BE2C (cell line): ENCODE measurements at regions not wholly inside any gene's neighbourhood (a gene's known extent, or its start where the extent isn't known, plus 50 kb on each side); places are given as distances from the start of the nearest gene placed in this dataset.

ENCODE experiments used
- DNase-seq: peaks from one replicate; pipeline ENCODE4 v3.0.0-alpha.2; 2020
- H3K27me3 ChIP-seq: fragments of 250-450 bp; sonication (Bioruptor Pico); 2 replicates; pipeline ENCODE4 v1.5.1; 2020; ENCODE audit warnings: mild to moderate bottlenecking
- H3K36me3 ChIP-seq: fragments of 250-450 bp; sonication (Bioruptor Pico); 2 replicates; pipeline ENCODE4 v1.5.1; 2020; ENCODE audit warnings: mild to moderate bottlenecking
- H3K4me1 ChIP-seq: fragments of 250-450 bp; sonication (Bioruptor Pico); 2 replicates; pipeline ENCODE4 v1.5.1; 2020
- H3K4me3 ChIP-seq: 2 replicates; pipeline ENCODE4 v1.5.1; 2011; ENCODE audit warnings: low read depth, low read length
- H3K9me3 ChIP-seq: fragments of 250-450 bp; sonication (Bioruptor Pico); 2 replicates; pipeline ENCODE4 v1.5.1; 2020
- CTCF ChIP-seq: IDR thresholded peaks from 2 replicates; pipeline ENCODE4 v1.5.1; 2012; ENCODE audit warnings: mild to moderate bottlenecking, low read depth, low read length

- H3K4me3 ChIP-seq: no peak overlapping the region
- no peaks in the 10 kb centered on the region for H3K4me1 ChIP-seq
- no peaks in the 10 kb centered on the region for H3K27me3 ChIP-seq
- DNase-seq: no peak
- no peaks in the 10 kb centered on the region for H3K36me3 ChIP-seq
- no peak for TF ChIP-seq CTCF
- no peaks in the 10 kb centered on the region for H3K9me3 ChIP-seq
These were observed 429.6 kb downstream of the RAB28 start for GRCh38 chr4:13054420-13054970.

- H3K27me3 ChIP-seq: no peaks in the 10 kb centered on the region
- no peaks in the 10 kb centered on the region for H3K36me3 ChIP-seq
- H3K4me3 ChIP-seq: no peak overlapping the region
- TF ChIP-seq CTCF: no peak
- no peaks in the 10 kb centered on the region for H3K4me1 ChIP-seq
- no peaks in the 10 kb centered on the region for H3K9me3 ChIP-seq
- DNase-seq: no peak
These were observed 436.5 kb downstream of the RAB28 start for GRCh38 chr4:13047591-13047990.

- DNase-seq: no peak
- no peaks in the 10 kb centered on the region for H3K27me3 ChIP-seq
- H3K36me3 ChIP-seq: no peaks in the 10 kb centered on the region
- no peak overlapping the region for H3K4me3 ChIP-seq
- H3K9me3 ChIP-seq: no peaks in the 10 kb centered on the region; the same call in 1 of the 2 replicates
- no peak for TF ChIP-seq CTCF
- H3K4me1 ChIP-seq: no peaks in the 10 kb centered on the region
These were observed 447.3 kb downstream of the RAB28 start for GRCh38 chr4:13036841-13037240.

DNA sequence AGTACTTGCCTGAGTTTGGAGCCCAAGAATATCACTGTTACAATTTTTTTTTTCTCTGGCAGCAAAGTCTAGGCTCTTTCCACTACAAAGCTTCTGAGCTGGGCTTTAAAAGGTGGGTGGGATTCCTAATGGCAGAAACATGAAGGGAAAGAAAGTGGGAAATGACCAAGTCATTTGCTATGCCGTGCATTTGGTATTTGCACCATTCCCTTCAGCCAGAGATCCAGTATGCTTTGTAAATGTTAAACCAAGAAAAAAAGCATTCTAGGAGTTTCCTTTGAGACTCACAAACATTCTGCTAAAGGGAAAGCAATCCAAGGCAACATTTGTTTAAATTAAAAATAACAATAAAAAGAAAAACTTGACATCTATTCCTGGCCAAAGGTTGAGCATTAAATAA lies 451.2 kb downstream of the RAB28 start:
- Histone ChIP-seq H3K4me3 (no peak overlapping the region), H3K4me1 (no peaks in the 10 kb centered on the region)
- no peak for TF ChIP-seq CTCF

DNA sequence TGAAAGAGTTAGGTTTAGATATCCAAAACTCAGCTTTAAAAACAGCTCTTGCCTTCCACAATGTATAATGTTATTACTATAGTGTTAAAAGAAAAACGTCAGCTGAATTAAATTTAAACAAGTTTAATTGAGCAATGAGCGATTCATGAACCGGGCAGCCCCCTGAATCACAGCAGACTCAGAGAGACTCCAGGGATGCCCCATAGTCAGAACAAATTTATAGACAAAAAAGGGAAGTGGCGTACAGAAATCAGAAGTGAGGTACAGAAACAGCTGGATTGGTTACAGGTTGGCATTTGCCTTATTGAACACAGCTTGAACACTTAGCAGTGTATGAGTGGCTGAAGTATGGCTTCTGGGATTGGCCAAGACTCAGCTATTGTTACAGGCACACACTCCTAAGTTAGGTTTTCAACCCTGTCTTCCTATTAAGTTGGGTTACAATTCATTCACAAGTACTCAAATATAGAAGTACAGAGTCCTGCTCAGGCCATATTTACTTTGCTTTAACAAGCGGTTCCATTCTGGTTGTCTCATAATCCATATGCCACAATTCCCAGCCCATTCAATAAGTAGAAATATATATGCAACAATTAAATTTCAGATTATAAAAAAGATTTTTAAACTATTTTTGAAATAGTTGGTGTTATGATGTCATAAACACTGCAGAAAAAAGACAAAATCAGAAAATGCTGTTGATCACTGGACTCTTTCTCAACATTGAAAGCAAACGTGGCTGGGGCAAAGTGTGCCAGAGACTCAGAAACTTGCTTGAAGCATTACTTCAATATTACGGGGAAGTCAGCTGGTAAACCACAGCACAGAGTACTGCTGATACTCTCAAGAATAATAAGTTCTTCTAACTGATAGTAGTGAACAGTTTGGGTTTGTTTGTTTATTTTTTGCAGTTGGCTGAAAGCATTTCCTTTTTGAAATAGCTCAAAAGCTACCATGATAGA lies 459.7 kb downstream of the RAB28 start:
- no peaks in the 10 kb centered on the region; the same call in 1 of the 2 replicates for H3K9me3 ChIP-seq
- H3K27me3 ChIP-seq: no peaks in the 10 kb centered on the region
- H3K4me3 ChIP-seq: no peak overlapping the region
- no peak for TF ChIP-seq CTCF
- H3K4me1 ChIP-seq: no peaks in the 10 kb centered on the region
- no peaks in the 10 kb centered on the region for H3K36me3 ChIP-seq
- no peak for DNase-seq

More for the DNA sequence above, 451.2 kb downstream of the RAB28 start:
- DNase-seq: no peak
- no peaks in the 10 kb centered on the region for H3K27me3 ChIP-seq
- no peaks in the 10 kb centered on the region; the same call in 1 of the 2 replicates for H3K9me3 ChIP-seq
- H3K36me3 ChIP-seq: no peaks in the 10 kb centered on the region
